ENCODE measurements at regions not wholly inside any gene's neighbourhood (a gene's known extent, or its start where the extent isn't known, plus 50 kb on each side); places are given as distances from the start of the nearest gene placed in this dataset.

DNA sequence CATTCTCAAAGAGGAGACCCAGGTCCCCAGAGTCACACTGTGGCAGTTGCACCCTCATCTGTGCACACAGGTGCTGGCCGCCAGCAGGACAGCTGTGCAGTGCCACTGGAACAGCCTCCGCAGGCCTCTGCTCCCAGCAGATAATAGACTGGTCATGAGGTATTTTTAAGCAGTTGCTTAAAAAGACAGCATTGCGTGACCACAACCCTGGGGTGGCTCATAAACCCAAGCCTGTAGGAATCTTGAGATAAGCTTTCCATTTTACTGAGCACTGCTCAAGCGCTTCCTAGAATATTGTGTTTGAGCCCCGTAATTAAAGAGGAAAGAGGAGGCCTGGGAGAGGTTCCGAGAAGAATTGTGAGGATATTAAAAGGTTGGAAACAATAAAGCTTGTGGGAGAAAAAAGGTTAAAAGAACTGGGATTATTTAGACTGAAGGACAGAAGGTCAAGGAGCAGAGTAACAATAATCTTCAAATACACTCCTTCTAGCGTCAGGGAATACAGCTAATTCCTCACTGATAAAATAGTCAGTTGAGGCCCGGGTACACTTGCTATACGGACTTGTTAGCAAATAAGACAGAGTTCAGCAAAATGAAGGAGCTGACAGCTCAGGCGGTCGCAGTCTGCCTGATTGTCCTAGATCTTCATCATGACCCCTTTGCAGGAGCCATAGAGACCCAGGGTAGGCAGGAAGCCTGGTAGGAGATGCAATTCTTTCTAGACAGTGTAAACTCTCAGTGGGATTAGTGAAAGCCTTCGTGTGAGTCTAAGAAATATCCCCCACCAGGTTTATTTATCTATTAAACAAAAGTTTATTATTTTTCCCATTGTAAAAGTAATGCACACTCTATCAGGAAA, 86.2 kb upstream of the KIT start (continued):
- TF ChIP-seq, protein P1, sequence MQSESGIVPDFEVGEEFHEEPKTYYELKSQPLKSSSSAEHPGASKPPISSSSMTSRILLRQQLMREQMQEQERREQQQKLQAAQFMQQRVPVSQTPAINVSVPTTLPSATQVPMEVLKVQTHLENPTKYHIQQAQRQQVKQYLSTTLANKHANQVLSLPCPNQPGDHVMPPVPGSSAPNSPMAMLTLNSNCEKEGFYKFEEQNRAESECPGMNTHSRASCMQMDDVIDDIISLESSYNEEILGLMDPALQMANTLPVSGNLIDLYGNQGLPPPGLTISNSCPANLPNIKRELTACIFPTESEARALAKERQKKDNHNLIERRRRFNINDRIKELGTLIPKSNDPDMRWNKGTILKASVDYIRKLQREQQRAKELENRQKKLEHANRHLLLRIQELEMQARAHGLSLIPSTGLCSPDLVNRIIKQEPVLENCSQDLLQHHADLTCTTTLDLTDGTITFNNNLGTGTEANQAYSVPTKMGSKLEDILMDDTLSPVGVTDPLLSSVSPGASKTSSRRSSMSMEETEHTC (IDR thresholded peaks at IDR 0.05): peak; percentile 98
- TF ChIP-seq RBBP5 (IDR thresholded peaks at IDR 0.05; ENCODE audit: borderline replicate concordance, insufficient read depth, low read length, poor library complexity, severe bottlenecking) (peak; percentile 21), ZNF586 (CRISPR knock-in tag; conservative IDR thresholded peaks at IDR 0.05) (no peak), LCOR (CRISPR knock-in tag; IDR thresholded peaks at IDR 0.05) (peak; percentile 72; the same call in 1 of the 2 replicates), ZNF146 (CRISPR knock-in tag; IDR thresholded peaks at IDR 0.05; ENCODE audit: unreplicated experiment) (no peak), ZNF583 (CRISPR knock-in tag; IDR thresholded peaks at IDR 0.05) (peak; percentile 90), ATF1 (CRISPR knock-in tag; IDR thresholded peaks at IDR 0.05) (no peak), ATF1 (tag; IDR thresholded peaks at IDR 0.05) (peak; percentile 77), TARDBP (IDR thresholded peaks at IDR 0.05) (peak; percentile 72; the same call in 1 of the 2 replicates), ZNF175 (CRISPR knock-in tag; IDR thresholded peaks at IDR 0.05; ENCODE audit: low read depth) (peak; percentile 95)
- TF ChIP-seq, protein P2, sequence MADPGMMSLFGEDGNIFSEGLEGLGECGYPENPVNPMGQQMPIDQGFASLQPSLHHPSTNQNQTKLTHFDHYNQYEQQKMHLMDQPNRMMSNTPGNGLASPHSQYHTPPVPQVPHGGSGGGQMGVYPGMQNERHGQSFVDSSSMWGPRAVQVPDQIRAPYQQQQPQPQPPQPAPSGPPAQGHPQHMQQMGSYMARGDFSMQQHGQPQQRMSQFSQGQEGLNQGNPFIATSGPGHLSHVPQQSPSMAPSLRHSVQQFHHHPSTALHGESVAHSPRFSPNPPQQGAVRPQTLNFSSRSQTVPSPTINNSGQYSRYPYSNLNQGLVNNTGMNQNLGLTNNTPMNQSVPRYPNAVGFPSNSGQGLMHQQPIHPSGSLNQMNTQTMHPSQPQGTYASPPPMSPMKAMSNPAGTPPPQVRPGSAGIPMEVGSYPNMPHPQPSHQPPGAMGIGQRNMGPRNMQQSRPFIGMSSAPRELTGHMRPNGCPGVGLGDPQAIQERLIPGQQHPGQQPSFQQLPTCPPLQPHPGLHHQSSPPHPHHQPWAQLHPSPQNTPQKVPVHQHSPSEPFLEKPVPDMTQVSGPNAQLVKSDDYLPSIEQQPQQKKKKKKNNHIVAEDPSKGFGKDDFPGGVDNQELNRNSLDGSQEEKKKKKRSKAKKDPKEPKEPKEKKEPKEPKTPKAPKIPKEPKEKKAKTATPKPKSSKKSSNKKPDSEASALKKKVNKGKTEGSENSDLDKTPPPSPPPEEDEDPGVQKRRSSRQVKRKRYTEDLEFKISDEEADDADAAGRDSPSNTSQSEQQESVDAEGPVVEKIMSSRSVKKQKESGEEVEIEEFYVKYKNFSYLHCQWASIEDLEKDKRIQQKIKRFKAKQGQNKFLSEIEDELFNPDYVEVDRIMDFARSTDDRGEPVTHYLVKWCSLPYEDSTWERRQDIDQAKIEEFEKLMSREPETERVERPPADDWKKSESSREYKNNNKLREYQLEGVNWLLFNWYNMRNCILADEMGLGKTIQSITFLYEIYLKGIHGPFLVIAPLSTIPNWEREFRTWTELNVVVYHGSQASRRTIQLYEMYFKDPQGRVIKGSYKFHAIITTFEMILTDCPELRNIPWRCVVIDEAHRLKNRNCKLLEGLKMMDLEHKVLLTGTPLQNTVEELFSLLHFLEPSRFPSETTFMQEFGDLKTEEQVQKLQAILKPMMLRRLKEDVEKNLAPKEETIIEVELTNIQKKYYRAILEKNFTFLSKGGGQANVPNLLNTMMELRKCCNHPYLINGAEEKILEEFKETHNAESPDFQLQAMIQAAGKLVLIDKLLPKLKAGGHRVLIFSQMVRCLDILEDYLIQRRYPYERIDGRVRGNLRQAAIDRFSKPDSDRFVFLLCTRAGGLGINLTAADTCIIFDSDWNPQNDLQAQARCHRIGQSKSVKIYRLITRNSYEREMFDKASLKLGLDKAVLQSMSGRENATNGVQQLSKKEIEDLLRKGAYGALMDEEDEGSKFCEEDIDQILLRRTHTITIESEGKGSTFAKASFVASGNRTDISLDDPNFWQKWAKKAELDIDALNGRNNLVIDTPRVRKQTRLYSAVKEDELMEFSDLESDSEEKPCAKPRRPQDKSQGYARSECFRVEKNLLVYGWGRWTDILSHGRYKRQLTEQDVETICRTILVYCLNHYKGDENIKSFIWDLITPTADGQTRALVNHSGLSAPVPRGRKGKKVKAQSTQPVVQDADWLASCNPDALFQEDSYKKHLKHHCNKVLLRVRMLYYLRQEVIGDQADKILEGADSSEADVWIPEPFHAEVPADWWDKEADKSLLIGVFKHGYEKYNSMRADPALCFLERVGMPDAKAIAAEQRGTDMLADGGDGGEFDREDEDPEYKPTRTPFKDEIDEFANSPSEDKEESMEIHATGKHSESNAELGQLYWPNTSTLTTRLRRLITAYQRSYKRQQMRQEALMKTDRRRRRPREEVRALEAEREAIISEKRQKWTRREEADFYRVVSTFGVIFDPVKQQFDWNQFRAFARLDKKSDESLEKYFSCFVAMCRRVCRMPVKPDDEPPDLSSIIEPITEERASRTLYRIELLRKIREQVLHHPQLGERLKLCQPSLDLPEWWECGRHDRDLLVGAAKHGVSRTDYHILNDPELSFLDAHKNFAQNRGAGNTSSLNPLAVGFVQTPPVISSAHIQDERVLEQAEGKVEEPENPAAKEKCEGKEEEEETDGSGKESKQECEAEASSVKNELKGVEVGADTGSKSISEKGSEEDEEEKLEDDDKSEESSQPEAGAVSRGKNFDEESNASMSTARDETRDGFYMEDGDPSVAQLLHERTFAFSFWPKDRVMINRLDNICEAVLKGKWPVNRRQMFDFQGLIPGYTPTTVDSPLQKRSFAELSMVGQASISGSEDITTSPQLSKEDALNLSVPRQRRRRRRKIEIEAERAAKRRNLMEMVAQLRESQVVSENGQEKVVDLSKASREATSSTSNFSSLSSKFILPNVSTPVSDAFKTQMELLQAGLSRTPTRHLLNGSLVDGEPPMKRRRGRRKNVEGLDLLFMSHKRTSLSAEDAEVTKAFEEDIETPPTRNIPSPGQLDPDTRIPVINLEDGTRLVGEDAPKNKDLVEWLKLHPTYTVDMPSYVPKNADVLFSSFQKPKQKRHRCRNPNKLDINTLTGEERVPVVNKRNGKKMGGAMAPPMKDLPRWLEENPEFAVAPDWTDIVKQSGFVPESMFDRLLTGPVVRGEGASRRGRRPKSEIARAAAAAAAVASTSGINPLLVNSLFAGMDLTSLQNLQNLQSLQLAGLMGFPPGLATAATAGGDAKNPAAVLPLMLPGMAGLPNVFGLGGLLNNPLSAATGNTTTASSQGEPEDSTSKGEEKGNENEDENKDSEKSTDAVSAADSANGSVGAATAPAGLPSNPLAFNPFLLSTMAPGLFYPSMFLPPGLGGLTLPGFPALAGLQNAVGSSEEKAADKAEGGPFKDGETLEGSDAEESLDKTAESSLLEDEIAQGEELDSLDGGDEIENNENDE (IDR thresholded peaks at IDR 0.05; ENCODE audit: low read depth, low read length): no peak
